Effector memory CD4-positive, alpha-beta T cell (primary cell): ENCODE measurements at regions not wholly inside any gene's neighbourhood (a gene's known extent, or its start where the extent isn't known, plus 50 kb on each side); places are given as distances from the start of the nearest gene placed in this dataset.
"Not testable (repeated sequence)": the region's sequence is repeated elsewhere in the genome, so short reads cannot be mapped to it uniquely, and the experiment has no call there.

ENCODE experiments used
- DNase-seq, 3 donors: peaks; one replicate each; pipeline ENCODE4 v3.0.0-alpha.2; 2020
- H3K27ac ChIP-seq: 2 replicates; pipeline ENCODE4 v1.7.0; 2013; ENCODE audit warnings: mild to moderate bottlenecking, low read length, moderate library complexity; ENCODE audit not compliant: insufficient read depth, poor library complexity, severe bottlenecking
- H3K27me3 ChIP-seq: replicated peaks from 2 replicates; pipeline ENCODE4 v1.7.0; 2013; ENCODE audit warnings: mild to moderate bottlenecking, low read length; ENCODE audit not compliant: insufficient read depth, control insufficient read depth, poor library complexity, severe bottlenecking
- H3K36me3 ChIP-seq: 2 replicates; pipeline ENCODE4 v1.7.0; 2013; ENCODE audit warnings: mild to moderate bottlenecking, low read length, moderate library complexity; ENCODE audit not compliant: control insufficient read depth, insufficient read depth
- H3K4me1 ChIP-seq: 2 replicates; pipeline ENCODE4 v1.7.0; 2013; ENCODE audit warnings: low read length, mild to moderate bottlenecking; ENCODE audit not compliant: control insufficient read depth, insufficient read depth, poor library complexity, severe bottlenecking
- H3K4me3 ChIP-seq: 2 replicates; pipeline ENCODE4 v1.7.0; 2013; ENCODE audit warnings: low read length, low read depth, mild to moderate bottlenecking; ENCODE audit not compliant: insufficient read depth, poor library complexity, severe bottlenecking
- H3K9me3 ChIP-seq: 2 replicates; pipeline ENCODE4 v1.7.0; 2013; ENCODE audit warnings: mild to moderate bottlenecking, low read length, moderate library complexity; ENCODE audit not compliant: control insufficient read depth

GRCh38 chr9:31870276-31870675, 514.2 kb upstream of the ACO1 start:
- Histone ChIP-seq H3K36me3 (no peaks in the 10 kb centered on the region), H3K27ac (no peak overlapping the region), H3K27me3 (no peaks in the 10 kb centered on the region), H3K4me3 (no peak overlapping the region), H3K4me1 (no peaks in the 10 kb centered on the region), H3K9me3 (no peaks in the 10 kb centered on the region)
- DNase-seq: no peak

GRCh38 chr9:31873722-31874121, 510.7 kb upstream of the ACO1 start:
- Histone ChIP-seq H3K27ac (no peak overlapping the region), H3K9me3 (no peaks in the 10 kb centered on the region), H3K4me3 (no peak overlapping the region), H3K4me1 (no peaks in the 10 kb centered on the region), H3K36me3 (no peaks in the 10 kb centered on the region), H3K27me3 (no peaks in the 10 kb centered on the region)
- DNase-seq: no peak

DNA sequence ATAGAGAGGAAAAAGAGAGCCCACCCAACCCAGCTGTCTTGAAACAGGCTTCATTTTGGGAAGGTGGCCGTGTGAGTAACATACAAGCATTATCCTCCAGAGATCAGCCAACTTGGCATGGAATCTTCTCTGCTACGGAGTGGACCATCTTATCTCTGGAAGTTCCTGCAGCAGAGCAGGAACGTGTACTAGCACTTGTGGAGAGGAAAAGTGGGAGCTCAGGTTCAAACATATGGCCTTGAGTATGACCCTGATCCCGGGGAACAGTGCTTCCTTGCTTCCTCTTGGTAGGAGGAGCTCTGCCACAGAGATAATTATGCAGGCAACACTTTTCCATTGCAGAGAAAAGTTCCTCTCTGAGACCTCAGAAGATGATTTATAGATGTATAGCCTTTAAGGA, 490.4 kb upstream of the ACO1 start:
- Histone ChIP-seq H3K4me1 (no peaks in the 10 kb centered on the region), H3K27ac (no peak overlapping the region), H3K9me3 (no peaks in the 10 kb centered on the region), H3K4me3 (no peak overlapping the region), H3K27me3 (no peaks in the 10 kb centered on the region), H3K36me3 (no peaks in the 10 kb centered on the region)
- DNase-seq: no peak

- Histone ChIP-seq H3K27me3 (no peaks in the 10 kb centered on the region), H3K27ac (no peak overlapping the region), H3K9me3 (no peaks in the 10 kb centered on the region), H3K4me1 (no peaks in the 10 kb centered on the region), H3K36me3 (no peaks in the 10 kb centered on the region), H3K4me3 (no peak overlapping the region)
- no peak for DNase-seq
These were observed 476.1 kb upstream of the ACO1 start for GRCh38 chr9:31908158-31908890.

GRCh38 chr9:31908891-31909480, 475.5 kb upstream of the ACO1 start:
- H3K27me3 ChIP-seq: no peaks in the 10 kb centered on the region
- H3K36me3 ChIP-seq: no peaks in the 10 kb centered on the region
- H3K4me3 ChIP-seq: no peak overlapping the region
- no peak for DNase-seq
- H3K4me1 ChIP-seq: no peaks in the 10 kb centered on the region
- no peak overlapping the region for H3K27ac ChIP-seq
- H3K9me3 ChIP-seq: no peaks in the 10 kb centered on the region

DNA sequence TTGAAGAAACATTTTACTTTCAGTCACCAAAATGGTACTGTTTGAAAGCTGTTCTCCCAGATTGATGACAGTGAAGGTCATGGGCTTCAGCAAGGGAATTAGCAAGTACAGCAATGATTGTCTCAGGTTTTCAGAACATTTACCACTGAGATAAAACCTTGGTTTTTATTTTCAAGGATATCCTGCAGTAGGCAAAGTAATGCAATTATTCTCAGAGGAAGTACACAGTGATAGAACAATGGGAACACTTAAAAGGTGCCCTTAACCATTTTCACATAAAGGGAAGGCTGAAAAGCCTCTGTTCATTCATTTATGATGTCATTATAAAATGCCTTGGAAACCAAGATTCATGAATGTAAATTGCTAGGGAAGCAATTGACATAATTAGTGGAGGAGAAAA, 471.8 kb upstream of the ACO1 start:
- Histone ChIP-seq H3K36me3 (no peaks in the 10 kb centered on the region), H3K4me3 (no peak overlapping the region), H3K9me3 (no peaks in the 10 kb centered on the region), H3K4me1 (no peaks in the 10 kb centered on the region), H3K27me3 (no peaks in the 10 kb centered on the region), H3K27ac (no peak overlapping the region)
- DNase-seq: no peak

- Histone ChIP-seq H3K9me3 (no peaks in the 10 kb centered on the region), H3K27ac (no peak overlapping the region), H3K27me3 (no peaks in the 10 kb centered on the region), H3K4me1 (no peaks in the 10 kb centered on the region), H3K4me3 (no peak overlapping the region), H3K36me3 (no peaks in the 10 kb centered on the region)
- no peak for DNase-seq
These were observed 467.7 kb upstream of the ACO1 start for GRCh38 chr9:31916591-31917241.

DNA sequence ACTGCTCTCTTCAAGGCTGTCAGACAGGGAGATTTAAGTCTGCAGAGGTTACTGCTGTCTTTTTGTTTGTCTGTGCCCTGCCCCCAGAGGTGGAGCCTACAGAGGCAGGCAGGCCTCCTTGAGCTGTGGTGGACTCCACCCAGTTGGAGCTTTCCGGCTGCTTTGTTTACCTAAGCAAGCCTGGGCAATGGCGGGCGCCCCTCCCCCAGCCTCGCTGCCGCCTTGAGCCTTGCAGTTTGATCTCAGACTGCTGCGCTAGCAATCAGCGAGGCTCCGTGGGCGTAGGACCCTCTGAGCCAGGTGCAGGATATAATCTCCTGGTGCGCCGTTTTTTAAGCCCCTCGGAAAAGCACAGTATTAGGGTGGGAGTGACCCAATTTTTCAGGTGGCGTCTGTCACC, 446.7 kb upstream of the ACO1 start:
- not testable (repeated sequence) for H3K27me3 ChIP-seq, DNase-seq, H3K9me3 ChIP-seq, H3K4me3 ChIP-seq, H3K36me3 ChIP-seq, H3K27ac ChIP-seq, H3K4me1 ChIP-seq

DNA sequence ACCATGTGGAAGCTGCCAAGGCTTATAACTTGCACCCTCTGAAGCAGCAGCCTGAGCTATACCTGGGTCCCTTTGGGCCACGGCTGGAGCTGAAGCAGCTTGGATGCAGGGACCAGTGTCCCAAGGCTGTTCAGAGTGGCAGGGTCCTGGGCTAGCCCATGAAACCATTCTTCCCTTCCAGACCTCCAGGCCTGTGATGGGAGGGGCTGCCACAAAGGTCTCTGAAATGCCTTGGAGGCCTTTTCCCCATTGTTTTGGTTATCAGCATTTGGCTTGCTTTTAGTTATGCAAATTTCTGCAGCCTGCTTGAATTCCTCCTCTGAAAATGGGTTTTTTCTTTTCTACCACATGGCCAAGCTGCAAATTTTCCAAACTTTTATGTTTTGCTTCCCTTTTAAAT, 433.7 kb upstream of the ACO1 start:
- H3K36me3 ChIP-seq: no peaks in the 10 kb centered on the region
- H3K27me3 ChIP-seq: no peaks in the 10 kb centered on the region
- H3K4me1 ChIP-seq: no peaks in the 10 kb centered on the region
- H3K9me3 ChIP-seq: no peaks in the 10 kb centered on the region
- H3K4me3 ChIP-seq: no peak overlapping the region
- no peak overlapping the region for H3K27ac ChIP-seq
- DNase-seq: no peak

DNA sequence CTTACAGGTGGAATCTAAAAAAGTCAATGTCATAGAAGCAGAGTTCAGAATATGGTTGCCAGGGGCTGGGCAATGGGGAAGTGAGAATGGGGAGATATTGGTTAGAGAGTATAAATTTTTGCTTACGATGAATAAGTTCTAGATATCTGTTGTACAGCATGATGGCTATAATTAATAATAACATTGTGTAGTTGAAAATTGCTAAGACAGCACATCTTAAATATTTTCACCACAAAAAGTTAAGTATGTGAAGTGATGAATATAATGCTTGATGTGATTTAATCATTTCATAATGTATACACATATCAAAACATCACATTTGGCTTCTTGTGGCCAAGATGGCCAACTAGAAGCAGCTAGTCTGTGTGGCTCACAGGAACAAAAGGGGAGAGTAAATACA, 425.9 kb upstream of the ACO1 start:
- no peak overlapping the region for H3K27ac ChIP-seq
- no peaks in the 10 kb centered on the region for H3K36me3 ChIP-seq
- no peak overlapping the region for H3K4me3 ChIP-seq
- no peaks in the 10 kb centered on the region for H3K4me1 ChIP-seq
- no peaks in the 10 kb centered on the region for H3K9me3 ChIP-seq
- H3K27me3 ChIP-seq: no peaks in the 10 kb centered on the region
- no peak for DNase-seq
